ENCODE measurements at regions not wholly inside any gene's neighbourhood (a gene's known extent, or its start where the extent isn't known, plus 50 kb on each side); places are given as distances from the start of the nearest gene placed in this dataset.

GRCh38 chr3:157751386-157751785 lies 248.2 kb upstream of the VEPH1 start:
- TF ChIP-seq CTCF (IDR thresholded peaks at IDR 0.05) (no peak), POLR2A (IDR thresholded peaks at IDR 0.05) (no peak)
